ENCODE measurements at regions not wholly inside any gene's neighbourhood (a gene's known extent, or its start where the extent isn't known, plus 50 kb on each side); places are given as distances from the start of the nearest gene placed in this dataset.

DNA sequence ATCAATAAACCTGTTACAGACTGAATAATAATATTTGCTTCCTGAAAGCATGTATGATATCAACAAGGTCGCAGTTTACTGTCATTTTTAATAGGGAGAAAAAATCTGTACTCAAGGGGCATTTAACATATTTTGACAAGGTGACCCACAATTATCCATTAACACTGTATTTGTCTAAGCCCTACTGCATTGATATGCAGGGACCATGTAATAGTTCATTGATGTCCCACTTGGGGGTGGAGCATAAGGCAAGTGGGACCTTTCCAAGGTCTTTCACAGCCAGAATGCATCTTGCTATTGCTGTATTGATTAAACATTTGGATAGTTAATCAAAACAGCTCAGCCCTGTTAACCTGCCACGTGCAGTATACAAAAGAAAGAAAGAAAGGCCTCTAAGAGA lies 502.0 kb downstream of the NR2F1-AS1 start:
- H3K9me3 Mint-ChIP-seq: peaks cover 6 to 10% of the 10 kb centered on the region in 2 donors
- no peak overlapping the region for H3K27ac Mint-ChIP-seq
- ATAC-seq: no peak
- no peaks in the 10 kb centered on the region for H3K4me1 Mint-ChIP-seq
- intact Hi-C loops (cut with micrococcal nuclease): no loop called here
- TF ChIP-seq, protein P1, sequence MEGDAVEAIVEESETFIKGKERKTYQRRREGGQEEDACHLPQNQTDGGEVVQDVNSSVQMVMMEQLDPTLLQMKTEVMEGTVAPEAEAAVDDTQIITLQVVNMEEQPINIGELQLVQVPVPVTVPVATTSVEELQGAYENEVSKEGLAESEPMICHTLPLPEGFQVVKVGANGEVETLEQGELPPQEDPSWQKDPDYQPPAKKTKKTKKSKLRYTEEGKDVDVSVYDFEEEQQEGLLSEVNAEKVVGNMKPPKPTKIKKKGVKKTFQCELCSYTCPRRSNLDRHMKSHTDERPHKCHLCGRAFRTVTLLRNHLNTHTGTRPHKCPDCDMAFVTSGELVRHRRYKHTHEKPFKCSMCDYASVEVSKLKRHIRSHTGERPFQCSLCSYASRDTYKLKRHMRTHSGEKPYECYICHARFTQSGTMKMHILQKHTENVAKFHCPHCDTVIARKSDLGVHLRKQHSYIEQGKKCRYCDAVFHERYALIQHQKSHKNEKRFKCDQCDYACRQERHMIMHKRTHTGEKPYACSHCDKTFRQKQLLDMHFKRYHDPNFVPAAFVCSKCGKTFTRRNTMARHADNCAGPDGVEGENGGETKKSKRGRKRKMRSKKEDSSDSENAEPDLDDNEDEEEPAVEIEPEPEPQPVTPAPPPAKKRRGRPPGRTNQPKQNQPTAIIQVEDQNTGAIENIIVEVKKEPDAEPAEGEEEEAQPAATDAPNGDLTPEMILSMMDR (IDR thresholded peaks at IDR 0.05): no peak
- Histone ChIP-seq H3K4me1 (ENCODE audit: control insufficient read depth, insufficient read depth, low read length) (no peaks in the 10 kb centered on the region), H3K27me3 (ENCODE audit: control insufficient read depth, insufficient read depth, low read length) (no peaks in the 10 kb centered on the region), H3K36me3 (ENCODE audit: control insufficient read depth, insufficient read depth, low read length) (no peaks in the 10 kb centered on the region), H3K9me3 (ENCODE audit: control insufficient read depth, insufficient read depth, low read length) (no peaks in the 10 kb centered on the region), H3K4me3 (ENCODE audit: low read length) (no peak overlapping the region), H3K27ac (ENCODE audit: low read length) (no peak overlapping the region)
- H3K27me3 Mint-ChIP-seq (ENCODE audit: low read depth in 2 of 2): no peaks in the 10 kb centered on the region
- DNase-seq: no peak
- H3K4me3 Mint-ChIP-seq: no peak overlapping the region
- no peaks in the 10 kb centered on the region for H3K36me3 Mint-ChIP-seq
- 0% methylated on average over 1 of the region's 2 CpGs for WGBS (ENCODE audit: insufficient coverage)

DNA sequence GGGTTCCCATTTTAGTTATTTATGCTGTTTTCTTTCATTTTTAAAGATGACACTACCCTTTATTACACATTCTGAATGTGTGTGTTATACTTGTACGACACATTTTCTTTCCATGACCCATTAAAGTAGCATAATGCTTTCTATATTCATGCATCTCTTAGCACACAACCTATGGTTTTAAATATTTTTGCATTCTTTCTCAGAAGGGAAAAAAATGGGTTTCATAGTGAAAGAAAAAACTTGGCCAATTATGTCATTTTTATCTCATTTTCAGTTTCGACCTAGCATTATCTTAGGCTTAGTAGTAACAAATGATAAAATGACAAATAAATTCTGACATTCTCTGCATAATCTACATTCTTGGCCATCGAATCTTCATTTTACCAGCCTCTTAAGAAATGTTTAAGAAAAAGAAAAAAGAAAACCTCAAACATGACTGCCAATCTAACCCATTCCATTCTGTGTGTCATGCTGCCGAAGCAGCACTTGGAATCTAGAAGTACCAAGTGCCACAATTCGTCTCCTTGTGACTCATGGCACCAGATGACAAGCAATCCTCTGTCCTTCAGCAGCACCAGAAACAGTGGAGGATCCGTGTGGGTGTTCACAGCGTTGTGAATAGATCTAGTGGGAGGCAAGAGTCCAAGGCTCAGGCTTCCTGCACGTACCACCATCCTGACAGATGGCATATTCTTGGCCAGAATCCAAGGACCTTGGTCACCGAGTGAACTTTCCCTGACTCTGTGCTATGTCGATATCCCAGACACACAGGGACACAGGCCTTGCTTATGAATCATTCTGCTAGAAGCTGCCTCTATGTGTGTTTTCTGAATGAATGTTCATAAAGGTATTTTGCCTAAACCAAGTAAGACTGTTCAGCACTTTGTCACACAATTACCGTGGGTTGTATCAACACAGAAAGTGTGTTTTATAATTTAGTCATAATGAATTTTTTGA lies 502.7 kb downstream of the NR2F1-AS1 start:
- Histone ChIP-seq H3K27ac (ENCODE audit: low read length) (no peak overlapping the region), H3K9me3 (ENCODE audit: control insufficient read depth, insufficient read depth, low read length) (no peaks in the 10 kb centered on the region), H3K4me1 (ENCODE audit: control insufficient read depth, insufficient read depth, low read length) (no peaks in the 10 kb centered on the region), H3K27me3 (ENCODE audit: control insufficient read depth, insufficient read depth, low read length) (no peaks in the 10 kb centered on the region), H3K36me3 (ENCODE audit: control insufficient read depth, insufficient read depth, low read length) (no peaks in the 10 kb centered on the region), H3K4me3 (ENCODE audit: low read length) (no peak overlapping the region)
- intact Hi-C loops (cut with micrococcal nuclease): no loop called here
- no peaks in the 10 kb centered on the region for H3K27me3 Mint-ChIP-seq (ENCODE audit: low read depth in 2 of 2)
- H3K9me3 Mint-ChIP-seq: peaks cover 9 to 13% of the 10 kb centered on the region in 2 donors
- DNase-seq (no peak), ATAC-seq (no peak)
- no peaks in the 10 kb centered on the region for H3K4me1 Mint-ChIP-seq
- no peaks in the 10 kb centered on the region for H3K36me3 Mint-ChIP-seq
- 77% methylated on average over 7 of the region's 11 CpGs for WGBS (ENCODE audit: insufficient coverage)
- no peak overlapping the region for H3K27ac Mint-ChIP-seq
- H3K4me3 Mint-ChIP-seq: no peak overlapping the region
- TF ChIP-seq, protein P1 (IDR thresholded peaks at IDR 0.05): no peak

DNA sequence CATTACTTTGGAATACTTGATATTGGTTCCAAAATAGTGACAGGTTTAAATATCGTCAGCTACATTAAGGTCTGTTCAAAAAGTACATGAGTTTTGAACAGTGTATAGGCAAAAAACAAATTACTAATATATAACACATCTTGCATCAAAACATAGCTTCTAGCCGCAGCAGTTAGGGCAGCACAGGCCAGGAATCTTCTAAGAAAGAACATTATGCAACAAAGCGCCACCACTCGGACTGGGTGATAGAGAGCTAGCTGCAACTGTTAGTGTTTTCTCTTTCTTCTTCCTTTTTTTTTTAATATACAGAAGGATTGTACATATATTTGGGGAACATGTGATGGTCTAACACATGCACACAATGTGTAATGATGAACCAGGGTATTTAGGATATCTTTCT lies 504.5 kb downstream of the NR2F1-AS1 start:
- intact Hi-C loops (cut with micrococcal nuclease): no loop called here
- no peaks in the 10 kb centered on the region for H3K4me1 Mint-ChIP-seq
- H3K9me3 ChIP-seq (ENCODE audit: control insufficient read depth, insufficient read depth, low read length): no peaks in the 10 kb centered on the region

More for the DNA sequence above, 504.5 kb downstream of the NR2F1-AS1 start:
- Histone ChIP-seq H3K4me1 (ENCODE audit: control insufficient read depth, insufficient read depth, low read length) (no peaks in the 10 kb centered on the region), H3K4me3 (ENCODE audit: low read length) (no peak overlapping the region), H3K27ac (ENCODE audit: low read length) (no peak overlapping the region), H3K27me3 (ENCODE audit: control insufficient read depth, insufficient read depth, low read length) (no peaks in the 10 kb centered on the region), H3K36me3 (ENCODE audit: control insufficient read depth, insufficient read depth, low read length) (no peaks in the 10 kb centered on the region)
- TF ChIP-seq, protein P1 (IDR thresholded peaks at IDR 0.05): no peak
- Mint-ChIP-seq H3K27ac (no peak overlapping the region), H3K36me3 (no peaks in the 10 kb centered on the region), H3K4me3 (no peak overlapping the region), H3K27me3 (ENCODE audit: low read depth in 2 of 2) (no peaks in the 10 kb centered on the region), H3K9me3 (peaks cover 14% of the 10 kb centered on the region in 2 donors)
- 100% methylated on average over 3 of the region's 4 CpGs for WGBS (ENCODE audit: insufficient coverage)
- DNase-seq: no peak
- no peak for ATAC-seq
